HG03342 (cell line): ENCODE measurements at regions not wholly inside any gene's neighbourhood (a gene's known extent, or its start where the extent isn't known, plus 50 kb on each side); places are given as distances from the start of the nearest gene placed in this dataset.
"Not testable (repeated sequence)": the region's sequence is repeated elsewhere in the genome, so short reads cannot be mapped to it uniquely, and the experiment has no call there.

Experiments used
- ATAC-seq: cut with Tn5 transposase; IDR thresholded peaks from one replicate; pipeline ENCODE4 v1.9.1; 2021; ENCODE audit warnings: mild to moderate bottlenecking, moderate library complexity; ENCODE audit not compliant: unreplicated experiment

DNA sequence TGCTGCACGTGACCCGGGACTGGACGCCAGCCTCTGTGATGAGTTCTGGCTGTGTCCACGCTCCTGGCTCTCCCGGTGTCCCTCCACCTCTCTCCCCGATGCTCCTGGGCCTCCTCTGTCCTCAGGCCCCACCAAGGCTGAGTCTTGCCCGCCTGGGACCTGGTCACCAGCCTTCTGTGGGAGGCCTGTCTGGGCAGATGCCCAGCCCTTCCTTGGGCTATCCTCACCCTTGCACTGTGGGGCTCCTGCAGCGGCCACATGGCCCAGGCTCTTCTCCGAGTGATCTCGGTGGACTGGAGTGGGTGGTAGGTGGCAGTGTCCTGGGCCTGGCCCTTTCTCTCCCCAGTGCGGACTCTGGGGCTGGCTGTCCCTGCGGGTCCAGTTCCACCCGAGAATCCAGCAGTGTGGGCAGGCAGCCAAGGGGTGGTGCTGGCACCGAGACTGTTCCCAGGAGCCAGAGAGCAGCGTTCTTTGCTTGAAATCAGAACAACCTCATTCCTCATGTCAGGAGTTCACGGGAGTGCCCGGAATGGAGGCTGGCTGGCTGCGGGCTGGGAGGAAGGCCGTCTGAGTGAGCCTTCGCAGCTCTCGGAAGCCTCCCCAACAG is 94.6 kb downstream of the TMEM121 start:
- ATAC-seq: not testable (repeated sequence)

DNA sequence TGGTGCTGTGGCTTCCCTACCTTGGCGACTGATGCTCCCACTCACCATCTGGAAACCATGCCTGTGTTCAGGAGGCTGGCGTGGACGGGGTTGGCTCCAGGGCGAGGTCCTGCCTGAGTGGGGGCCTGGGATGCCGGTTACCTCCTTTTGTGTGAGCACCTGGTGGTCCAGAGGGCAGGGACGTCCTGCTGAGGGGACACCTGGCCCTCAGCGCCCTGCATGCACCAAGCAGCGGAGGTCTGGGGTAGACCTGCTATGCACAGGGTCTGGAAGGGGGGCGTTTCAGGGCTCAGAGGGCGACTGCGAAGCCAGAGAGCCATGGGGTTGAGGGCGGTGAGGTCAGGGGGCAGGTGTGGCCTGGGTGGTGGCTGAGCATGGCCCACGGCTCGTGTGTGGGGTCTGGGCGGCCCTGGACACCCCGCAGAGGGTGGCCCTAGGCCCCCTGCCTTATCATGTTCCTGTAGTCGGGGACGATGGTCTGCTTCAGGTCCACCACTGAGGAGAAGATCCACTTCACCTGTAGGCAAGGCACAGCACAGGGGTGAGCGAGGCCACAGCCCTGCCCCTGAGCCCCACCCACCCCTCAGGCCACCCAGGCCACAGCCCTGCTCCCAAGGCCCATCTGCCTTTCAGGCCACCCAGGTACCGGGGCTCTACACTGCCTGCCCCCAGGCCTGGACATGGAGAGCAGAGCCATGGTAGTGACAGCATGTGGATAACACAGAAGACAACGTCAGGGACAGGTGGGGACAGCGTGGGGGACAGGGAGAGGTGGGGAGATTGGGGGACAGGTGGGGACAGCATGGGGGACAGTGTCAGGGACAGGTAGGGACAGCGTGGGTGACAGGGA is 95.3 kb downstream of the TMEM121 start:
- not testable (repeated sequence) for ATAC-seq

DNA sequence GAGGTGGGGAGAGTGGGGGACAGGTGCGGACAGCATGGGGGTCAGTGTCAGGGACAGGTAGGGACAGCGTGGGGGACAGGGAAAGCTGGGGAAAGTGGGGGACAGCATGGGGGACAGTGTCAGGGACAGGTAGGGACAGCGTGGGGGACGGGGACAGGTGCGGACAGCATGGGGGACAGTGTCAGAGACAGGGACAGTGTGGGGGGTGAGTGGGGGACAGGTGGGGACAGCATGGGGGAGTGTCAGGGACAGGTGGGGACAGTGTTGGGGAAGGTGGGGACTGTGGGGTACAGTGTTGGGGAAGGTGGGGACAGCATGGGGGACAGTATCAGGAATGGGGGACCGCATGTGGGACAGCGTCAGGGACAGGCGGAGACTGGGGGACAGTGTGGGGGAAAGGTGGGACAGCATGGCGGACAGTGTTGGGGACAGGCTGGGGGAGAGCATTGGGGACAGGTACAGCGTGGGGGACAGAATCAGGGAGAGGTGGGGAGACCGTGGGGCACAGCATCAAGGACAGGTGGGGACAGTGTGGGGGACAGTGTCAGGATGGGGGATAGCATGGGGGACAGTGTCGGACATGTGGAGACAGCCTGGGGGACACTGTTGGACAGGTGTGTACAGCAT is 96.1 kb downstream of the TMEM121 start:
- no peak for ATAC-seq

DNA sequence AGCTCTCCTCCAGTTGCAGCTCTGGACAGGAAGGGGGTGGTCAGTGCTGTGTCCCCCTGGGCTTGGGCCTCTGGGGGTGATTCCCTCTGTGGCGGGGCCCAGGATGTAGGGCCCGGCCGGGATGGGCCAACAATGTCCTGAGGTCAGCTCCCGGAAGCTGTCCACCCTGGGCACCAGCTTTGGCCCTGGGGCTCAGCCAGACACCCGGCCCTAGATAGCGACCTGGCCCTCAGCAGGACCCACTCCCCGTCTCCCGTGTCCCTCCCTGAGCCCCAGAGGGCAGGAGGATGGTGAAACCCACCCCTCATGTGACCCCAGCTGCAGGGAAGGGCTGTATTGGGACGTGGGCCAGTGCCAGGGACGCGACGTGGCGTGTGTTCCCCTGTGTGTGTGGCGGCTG is 96.8 kb downstream of the TMEM121 start:
- not testable (repeated sequence) for ATAC-seq

DNA sequence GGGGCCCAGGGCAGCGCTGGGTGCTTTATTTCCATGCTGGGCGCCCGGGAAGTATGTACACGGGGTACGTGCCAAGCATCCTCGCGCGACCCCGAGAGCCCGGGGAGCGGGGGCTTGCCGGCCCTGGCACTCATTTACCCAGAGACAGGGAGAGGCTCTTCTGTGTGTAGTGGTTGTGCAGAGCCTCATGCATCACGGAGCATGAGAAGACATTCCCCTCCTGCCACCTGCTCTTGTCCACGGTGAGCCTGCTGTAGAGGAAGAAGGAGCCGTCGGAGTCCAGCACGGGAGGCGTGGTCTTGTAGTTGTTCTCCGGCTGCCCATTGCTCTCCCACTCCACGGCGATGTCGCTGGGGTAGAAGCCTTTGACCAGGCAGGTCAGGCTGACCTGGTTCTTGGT is 98.0 kb downstream of the TMEM121 start:
- ATAC-seq: not testable (repeated sequence)

DNA sequence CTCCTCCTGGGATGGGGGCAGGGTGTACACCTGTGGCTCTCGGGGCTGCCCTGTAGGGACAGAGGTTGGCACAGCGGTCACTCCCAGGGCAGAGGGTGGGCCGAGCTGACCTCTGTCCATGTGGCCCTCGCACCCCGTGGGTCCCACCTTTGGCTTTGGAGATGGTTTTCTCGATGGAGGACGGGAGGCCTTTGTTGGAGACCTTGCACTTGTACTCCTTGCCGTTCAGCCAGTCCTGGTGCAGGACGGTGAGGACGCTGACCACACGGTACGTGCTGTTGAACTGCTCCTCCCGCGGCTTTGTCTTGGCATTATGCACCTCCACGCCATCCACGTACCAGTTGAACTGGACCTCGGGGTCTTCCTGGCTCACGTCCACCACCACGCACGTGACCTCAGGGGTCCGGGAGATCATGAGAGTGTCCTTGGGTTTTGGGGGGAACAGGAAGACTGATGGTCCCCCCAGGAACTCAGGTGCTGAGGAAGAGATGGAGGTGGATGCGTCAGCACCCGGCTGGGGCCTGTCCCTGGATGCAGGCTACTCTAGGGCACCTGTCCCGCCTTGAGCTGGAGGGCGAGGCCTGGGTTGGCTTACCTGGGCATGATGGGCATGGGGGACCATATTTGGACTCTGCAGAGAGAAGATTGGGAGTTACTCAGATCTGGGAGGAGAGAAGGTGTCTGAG is 98.5 kb downstream of the TMEM121 start:
- ATAC-seq: not testable (repeated sequence)

DNA sequence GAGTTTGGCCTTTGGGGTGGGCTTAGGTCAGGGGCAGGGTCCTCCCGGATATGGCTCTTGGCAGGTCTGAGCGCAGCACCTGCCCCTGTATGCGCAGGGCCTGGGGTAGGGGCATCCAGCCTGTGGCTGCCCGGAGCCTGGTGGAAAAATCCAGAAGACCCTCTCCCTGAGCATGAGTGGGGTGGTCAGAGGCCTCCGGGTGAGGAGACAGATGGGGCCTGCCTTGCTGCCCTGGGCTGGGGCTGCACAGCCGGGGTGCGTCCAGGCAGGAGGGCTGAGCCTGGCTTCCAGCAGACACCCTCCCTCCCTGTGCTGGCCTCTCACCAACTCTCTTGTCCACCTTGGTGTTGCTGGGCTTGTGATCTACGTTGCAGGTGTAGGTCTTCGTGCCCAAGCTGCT is 99.1 kb downstream of the TMEM121 start:
- ATAC-seq: not testable (repeated sequence)

DNA sequence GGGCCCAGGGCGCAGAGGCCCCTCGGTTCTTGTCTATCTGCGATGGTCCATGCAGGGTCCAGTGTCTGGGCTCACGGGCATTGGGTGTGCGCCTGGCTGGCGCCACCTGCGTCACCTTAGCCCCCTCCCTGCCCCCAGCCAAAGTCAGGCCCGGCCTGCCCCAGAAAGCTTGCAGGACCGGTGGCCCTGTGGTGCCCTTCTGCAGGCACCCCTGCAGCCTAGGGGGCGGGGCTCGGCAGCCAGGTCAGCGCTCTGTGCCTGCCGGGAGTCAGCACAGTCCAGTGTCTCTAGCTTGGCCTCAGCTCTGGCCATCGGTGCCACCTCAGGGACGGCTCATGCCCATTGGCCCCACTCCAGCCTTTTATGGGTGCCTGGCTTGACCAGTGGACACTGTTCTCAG is 99.7 kb downstream of the TMEM121 start:
- ATAC-seq: not testable (repeated sequence)

DNA sequence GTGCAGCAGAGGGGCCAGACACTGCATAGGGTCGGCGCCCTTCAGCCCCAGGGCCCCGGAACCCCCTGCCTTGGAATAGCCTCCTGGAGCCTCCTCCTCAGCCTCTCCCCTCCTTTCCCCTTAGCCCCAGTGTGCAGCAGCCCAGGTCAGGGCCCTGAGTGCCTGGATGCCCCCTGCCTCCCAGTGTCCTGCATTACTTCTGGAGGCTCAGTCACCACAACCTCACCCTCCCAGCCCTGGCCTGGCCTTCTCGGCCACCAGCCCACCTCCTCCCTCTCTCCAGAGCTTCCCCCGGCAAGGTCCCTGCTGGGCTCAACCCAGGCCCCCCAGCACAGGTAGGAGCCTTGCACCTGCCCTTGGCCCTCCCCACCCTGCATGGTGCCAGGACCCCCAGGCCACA is 100.3 kb downstream of the TMEM121 start:
- ATAC-seq: not testable (repeated sequence)

DNA sequence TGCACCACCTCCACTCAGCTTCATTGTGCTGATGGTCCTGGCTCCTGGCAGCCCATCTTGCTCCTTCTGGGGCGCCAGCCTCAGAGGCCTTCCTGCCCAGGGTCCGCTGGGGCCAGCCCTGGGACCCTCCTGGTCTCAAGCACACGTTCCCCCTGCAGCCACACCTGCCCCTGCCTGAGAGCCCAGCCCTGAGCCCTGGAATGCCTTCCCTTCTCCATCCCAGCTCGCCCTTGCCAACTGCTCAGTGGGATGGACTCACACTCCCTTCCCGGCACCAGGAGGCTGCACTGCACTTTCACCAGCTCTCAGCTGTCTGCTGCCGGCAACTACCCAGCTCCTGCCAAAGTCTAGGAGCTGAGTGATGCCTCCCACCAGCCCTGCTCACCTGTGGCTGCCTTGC is 100.9 kb downstream of the TMEM121 start:
- not testable (repeated sequence) for ATAC-seq

DNA sequence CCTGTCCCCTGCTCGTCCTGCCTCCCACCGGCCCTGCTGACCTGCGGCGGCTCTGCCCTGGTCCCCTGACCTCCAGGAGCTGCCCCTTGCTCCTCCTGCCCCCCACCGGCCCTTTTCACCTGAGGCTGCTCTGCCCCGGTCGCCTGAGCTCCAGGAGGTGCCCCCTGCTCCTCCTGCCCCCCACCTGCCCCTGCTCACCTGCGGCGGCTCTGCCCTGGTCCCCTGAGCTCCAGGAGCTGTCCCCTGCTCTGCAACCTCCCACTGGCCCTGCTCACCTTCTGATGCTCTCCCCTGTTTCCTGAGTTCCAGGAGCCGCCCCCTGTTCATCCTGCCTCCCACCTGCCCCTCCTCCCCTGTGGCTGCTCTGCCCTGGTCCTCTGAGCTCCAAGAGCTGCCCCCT is 101.3 kb downstream of the TMEM121 start:
- no peak for ATAC-seq

DNA sequence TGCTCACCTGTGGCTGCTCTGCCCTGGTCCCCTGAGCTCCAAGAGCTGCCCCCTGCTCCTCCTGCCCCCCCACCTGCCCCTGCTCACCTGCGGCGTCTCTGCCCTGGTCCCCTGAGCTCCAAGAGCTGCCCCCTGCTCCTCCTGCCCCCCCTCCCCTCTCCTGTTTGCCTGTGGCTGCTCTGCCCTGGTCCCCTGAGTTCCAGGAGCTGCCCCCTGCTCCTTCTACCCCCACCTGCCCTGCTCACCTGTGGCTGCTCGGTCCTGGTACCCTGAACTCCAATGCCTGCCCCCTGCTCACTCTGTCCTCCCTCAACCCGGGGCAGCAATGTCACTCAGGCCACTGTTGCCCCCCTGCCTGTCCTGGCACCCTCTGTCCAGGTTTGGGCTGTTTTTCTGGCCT is 101.7 kb downstream of the TMEM121 start:
- not testable (repeated sequence) for ATAC-seq

DNA sequence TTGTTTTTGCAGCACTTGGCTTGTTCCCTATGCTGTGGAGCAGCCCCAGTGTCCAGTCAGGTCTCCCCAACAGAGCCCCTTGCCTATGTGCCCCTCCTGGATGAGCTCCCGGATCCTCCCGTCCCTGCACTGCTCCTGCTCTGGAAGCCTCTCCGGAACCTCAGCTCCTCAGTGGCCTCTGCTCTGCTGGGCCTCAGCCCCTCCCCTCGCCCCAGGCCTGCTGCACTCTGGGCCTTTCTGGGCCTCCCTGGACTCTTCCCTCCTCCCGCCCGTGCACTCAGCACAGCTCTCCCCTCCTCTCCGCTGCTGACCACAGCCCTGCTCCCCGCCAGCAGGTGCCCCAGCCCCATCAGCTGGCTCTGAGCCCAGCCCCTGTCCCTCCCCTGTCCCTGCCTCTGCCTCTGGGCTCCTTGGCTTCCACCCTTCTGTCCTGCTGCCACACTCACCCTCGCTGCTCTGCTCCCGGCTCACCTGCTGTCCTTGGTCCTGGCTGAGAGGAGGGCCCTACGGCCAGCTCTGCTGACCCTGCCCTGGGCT is 102.2 kb downstream of the TMEM121 start:
- ATAC-seq: not testable (repeated sequence)

DNA sequence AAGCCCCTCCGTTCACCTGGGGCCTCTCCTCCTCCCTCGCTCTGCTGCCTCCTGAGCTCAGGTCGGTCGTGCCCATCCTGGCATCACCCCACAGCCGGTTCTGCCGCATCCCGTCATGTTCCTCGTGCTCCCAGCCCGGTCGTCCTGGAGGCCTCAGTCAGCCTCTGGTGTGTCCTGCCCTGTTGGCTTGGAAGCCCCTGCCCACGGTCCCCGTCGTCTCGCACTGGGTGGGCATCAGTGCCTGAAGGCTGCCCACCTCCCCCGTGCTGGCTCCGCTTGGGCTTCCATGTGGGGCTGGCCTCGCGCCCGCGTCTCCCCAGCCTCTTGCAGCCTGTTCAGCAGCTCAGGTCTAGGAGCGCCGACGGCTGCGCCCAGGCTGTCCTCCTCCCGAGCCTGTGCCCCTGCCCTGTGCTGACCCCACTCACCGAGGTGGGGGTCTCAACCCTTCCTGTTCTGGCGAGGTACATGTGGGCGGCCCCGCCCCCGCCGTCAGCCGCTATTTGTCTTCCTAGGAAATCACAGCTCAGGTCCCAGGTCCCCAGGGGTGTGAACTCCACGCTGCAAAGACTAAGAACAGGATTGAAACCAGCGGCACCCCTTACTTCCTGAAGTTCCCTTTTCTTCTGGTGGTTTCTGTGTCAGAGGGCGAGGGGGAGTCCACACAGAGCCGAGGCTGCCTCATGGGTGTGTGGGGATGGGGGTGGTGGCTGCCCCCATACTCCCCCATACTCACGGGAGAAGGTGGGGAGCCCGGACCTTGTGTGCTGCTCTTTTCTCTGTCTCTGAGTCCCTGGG is 102.9 kb downstream of the TMEM121 start:
- ATAC-seq: not testable (repeated sequence)

DNA sequence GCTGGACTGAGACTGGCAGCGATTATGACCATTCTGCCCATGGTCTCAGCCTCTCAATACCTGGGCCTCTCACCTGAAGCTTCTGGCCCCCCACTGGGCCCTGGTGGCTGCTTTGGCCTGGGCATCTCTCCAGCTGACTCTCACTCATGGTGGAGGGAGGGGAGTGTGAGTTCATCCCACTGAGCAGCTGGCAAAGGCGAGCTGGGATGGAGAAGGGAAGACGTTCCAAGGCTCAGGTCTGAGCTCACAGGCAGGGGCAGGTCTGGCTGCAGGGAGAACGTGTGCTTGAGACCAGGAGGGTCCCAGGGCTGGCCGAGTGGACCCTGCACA is 103.5 kb downstream of the TMEM121 start:
- ATAC-seq: no peak

DNA sequence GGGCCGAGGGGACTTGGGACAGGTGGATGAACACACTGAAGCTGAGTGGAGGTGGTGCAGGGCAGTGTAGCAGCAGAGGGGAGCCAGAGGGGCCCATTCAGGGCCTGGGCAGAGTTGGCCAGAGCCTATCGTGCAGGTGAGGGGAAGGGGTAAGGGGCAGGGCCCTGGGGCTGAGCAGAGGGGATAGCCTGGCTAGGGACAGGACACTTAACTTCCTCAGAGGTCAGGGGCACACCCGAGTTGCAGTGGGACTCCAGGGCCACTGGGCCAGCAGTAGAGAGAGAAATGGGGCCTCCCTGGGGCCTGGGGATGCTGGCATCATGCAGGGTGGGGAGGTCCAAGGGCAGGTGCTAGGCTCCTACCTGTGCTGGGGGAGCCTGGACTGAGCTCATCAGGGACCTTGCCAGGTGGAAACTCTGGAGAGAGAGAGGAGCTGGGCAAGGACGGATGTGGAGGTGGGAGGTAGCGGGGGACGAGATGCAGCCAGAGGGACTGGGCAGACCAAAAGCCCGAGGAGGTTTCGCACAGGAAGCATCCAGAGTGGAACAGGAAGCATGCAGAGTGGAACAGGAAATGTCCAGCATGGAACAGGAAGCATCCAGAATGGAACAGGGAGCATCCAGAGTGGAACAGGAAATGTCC is 104.0 kb downstream of the TMEM121 start:
- ATAC-seq: not testable (repeated sequence)

DNA sequence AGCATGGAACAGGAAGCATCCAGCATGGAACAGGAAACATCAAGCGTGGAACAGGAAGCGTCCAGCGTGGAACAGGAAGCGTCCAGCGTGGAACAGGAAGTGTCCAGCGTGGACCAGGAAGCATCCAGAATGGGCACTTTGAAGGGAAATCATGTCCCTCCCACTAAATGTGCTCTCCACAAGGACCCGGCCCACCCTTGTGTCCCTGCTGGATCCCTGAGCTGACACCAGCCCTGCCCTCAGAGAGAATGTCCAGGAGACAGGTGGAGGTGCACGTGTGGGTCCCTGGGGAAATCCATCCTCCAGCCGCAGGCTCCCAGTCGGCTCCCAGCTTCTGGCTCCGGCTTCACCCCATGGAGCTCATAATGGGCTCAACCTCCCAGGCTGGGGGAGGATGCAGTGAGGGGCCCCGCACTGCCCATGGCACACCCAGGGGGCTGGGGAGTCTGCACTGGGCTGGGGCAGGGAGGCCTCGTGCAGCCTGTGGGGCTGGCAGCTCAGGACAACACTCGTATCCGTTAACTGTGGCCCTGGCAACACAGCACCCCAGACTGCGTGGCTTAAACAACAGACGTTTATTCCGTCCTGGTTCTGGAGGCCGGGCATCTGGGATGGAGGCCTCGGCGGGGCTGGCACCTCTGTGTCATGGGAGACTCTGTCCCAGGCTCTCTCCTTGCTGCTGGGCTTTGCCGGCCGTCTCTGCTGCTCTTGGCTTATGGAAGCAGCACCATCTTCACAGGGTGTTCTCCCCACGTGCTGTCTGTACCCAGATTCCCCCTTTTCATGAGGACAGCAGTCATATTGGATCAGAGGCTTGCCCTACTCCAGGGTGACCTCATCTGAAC is 104.8 kb downstream of the TMEM121 start:
- not testable (repeated sequence) for ATAC-seq

DNA sequence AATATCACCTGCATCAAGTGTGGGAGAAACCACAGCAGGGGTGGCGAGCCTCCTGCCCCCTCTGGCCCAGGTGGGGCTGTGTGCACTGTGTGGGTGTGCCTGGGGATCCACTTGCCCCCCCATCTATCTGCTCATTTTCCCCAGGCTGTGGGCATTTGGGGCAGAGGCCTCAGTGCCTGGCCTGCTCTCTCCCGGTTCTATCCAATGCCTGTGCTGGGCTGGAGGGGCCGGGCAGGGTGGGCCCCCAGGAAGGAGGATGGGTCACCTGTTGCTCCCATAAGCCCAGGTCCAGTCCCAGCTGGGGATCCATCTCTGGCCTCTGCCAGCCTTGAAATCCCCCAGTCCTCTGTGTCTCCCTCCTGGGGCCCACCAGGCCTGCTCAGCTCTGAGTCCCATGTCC is 105.6 kb downstream of the TMEM121 start:
- no peak for ATAC-seq

DNA sequence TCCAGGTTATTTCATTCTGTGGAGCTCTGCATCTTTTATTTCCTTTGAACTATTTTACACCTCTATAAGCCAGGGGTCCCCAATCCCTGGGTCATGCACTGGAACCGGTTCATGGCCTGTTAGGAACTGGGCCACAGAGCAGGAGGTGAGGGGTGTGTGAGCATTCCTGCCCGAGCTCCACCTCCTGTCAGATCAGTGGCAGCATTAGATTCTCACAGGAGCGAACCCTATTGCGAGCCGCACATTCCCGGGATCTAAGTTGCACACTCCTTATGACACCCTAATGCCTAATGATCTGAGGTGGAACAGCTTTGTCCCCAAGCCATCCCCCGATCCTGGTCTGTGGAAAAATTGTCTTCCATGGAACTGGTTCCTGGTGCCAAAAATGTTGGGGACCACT is 107.2 kb downstream of the TMEM121 start:
- not testable (repeated sequence) for ATAC-seq
